HEK293T (cell line): ENCODE measurements at regions not wholly inside any gene's neighbourhood (a gene's known extent, or its start where the extent isn't known, plus 50 kb on each side); places are given as distances from the start of the nearest gene placed in this dataset.

Experiments used
- ARNT ChIP-seq: fragments of 450-650 bp; IDR thresholded peaks from 2 replicates; pipeline ENCODE4 v1.6.1; 2017; ENCODE audit warnings: mild to moderate bottlenecking
- BHLHE40 ChIP-seq: fragments of 450-650 bp; IDR thresholded peaks from 2 replicates; pipeline ENCODE4 v1.6.1; 2016; ENCODE audit warnings: mild to moderate bottlenecking, moderate library complexity, borderline replicate concordance
- CTBP1 ChIP-seq: fragments of 450-650 bp; IDR thresholded peaks from 2 replicates; pipeline ENCODE4 v1.6.1; 2016; ENCODE audit warnings: borderline replicate concordance
- ELF4 ChIP-seq: fragments of 450-650 bp; IDR thresholded peaks from 2 replicates; pipeline ENCODE4 v1.6.1; 2017; ENCODE audit warnings: antibody characterized with exemption
- FOXA1 ChIP-seq: fragments of 450-650 bp; IDR thresholded peaks from 2 replicates; pipeline ENCODE4 v1.6.1; 2016; ENCODE audit warnings: mild to moderate bottlenecking
- FOXK2 ChIP-seq: fragments of 450-650 bp; IDR thresholded peaks from 2 replicates; pipeline ENCODE4 v1.6.1; 2016; ENCODE audit warnings: mild to moderate bottlenecking
- HDGF ChIP-seq: fragments of 450-650 bp; IDR thresholded peaks from 2 replicates; pipeline ENCODE4 v1.6.1; 2017; ENCODE audit warnings: antibody characterized with exemption, borderline replicate concordance
- LEF1 ChIP-seq: fragments of 450-650 bp; IDR thresholded peaks from 2 replicates; pipeline ENCODE4 v1.6.1; 2017; ENCODE audit warnings: mild to moderate bottlenecking, borderline replicate concordance
- NFRKB ChIP-seq: fragments of 450-650 bp; IDR thresholded peaks from 2 replicates; pipeline ENCODE4 v1.6.1; 2016; ENCODE audit warnings: mild to moderate bottlenecking, moderate library complexity
- SP1 ChIP-seq: fragments of 450-650 bp; IDR thresholded peaks from 2 replicates; pipeline ENCODE4 v1.6.1; 2017
- SUZ12 ChIP-seq: fragments of 450-650 bp; IDR thresholded peaks from 2 replicates; pipeline ENCODE4 v1.6.1; 2016; ENCODE audit warnings: mild to moderate bottlenecking
- TARDBP ChIP-seq: fragments of 450-650 bp; IDR thresholded peaks from 2 replicates; pipeline ENCODE4 v1.6.1; 2016
- ZNF384 ChIP-seq: fragments of 450-650 bp; IDR thresholded peaks from 2 replicates; pipeline ENCODE4 v1.6.1; 2016
- TF ChIP-seq, protein P1 (sequence below): fragments of 450-650 bp; IDR thresholded peaks from 2 replicates; pipeline ENCODE4 v1.6.1; 2016

DNA sequence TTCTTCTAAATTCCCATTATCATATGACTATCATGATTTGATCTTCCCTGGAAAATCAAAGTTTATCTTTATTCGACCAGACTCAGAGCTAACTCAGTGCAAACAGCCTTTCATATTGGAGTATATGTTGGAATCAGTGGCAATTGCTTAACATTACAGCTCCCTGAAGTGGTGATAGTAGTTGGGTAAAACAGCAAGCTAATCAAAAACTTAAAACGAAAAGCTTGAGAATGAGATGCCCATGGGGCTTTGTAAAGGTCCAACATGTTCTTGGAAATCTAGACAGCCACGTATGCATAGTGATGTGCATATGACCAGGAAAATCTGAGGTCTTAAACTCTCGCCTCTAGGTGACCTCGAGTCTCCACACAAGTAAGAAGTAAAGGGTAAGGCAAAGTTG is 437.6 kb downstream of the KIF16B start:
- no peak for TF ChIP-seq SP1
- TF ChIP-seq LEF1, result no peak
- TF ChIP-seq BHLHE40, result no peak
- no peak for TF ChIP-seq NFRKB
- no peak for TF ChIP-seq ZNF384
- no peak for TF ChIP-seq FOXK2
- TF ChIP-seq, protein P1, sequence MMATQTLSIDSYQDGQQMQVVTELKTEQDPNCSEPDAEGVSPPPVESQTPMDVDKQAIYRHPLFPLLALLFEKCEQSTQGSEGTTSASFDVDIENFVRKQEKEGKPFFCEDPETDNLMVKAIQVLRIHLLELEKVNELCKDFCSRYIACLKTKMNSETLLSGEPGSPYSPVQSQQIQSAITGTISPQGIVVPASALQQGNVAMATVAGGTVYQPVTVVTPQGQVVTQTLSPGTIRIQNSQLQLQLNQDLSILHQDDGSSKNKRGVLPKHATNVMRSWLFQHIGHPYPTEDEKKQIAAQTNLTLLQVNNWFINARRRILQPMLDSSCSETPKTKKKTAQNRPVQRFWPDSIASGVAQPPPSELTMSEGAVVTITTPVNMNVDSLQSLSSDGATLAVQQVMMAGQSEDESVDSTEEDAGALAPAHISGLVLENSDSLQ, result no peak
- no peak for TF ChIP-seq HDGF
- no peak for TF ChIP-seq CTBP1
- TF ChIP-seq TARDBP, result no peak
- no peak for TF ChIP-seq ARNT
- TF ChIP-seq FOXA1, result no peak
- TF ChIP-seq ELF4, result no peak
- no peak for TF ChIP-seq SUZ12
